PC-3 (cell line): ENCODE measurements at regions not wholly inside any gene's neighbourhood (a gene's known extent, or its start where the extent isn't known, plus 50 kb on each side); places are given as distances from the start of the nearest gene placed in this dataset.
"Not testable (repeated sequence)": the region's sequence is repeated elsewhere in the genome, so short reads cannot be mapped to it uniquely, and the experiment has no call there.

Source experiments
- EZH2 ChIP-seq: fragments of 300-600 bp; sonication (generic); IDR thresholded peaks from one replicate; pipeline ENCODE4 v1.6.1; 2017; ENCODE audit warnings: antibody characterized with exemption, mild to moderate bottlenecking, low read length; ENCODE audit not compliant: unreplicated experiment
- EZH2phosphoT487 ChIP-seq: fragments of 300-600 bp; sonication (generic); IDR thresholded peaks from 2 replicates; pipeline ENCODE4 v1.6.1; 2018; ENCODE audit warnings: mild to moderate bottlenecking, antibody characterized with exemption, low read length, borderline replicate concordance
- TF ChIP-seq, protein P1 (sequence below): fragments of 300-600 bp; sonication (generic); conservative IDR thresholded peaks from 2 replicates; pipeline ENCODE4 v1.5.1; 2017; ENCODE audit warnings: antibody characterized with exemption, low read depth, mild to moderate bottlenecking, low read length

DNA sequence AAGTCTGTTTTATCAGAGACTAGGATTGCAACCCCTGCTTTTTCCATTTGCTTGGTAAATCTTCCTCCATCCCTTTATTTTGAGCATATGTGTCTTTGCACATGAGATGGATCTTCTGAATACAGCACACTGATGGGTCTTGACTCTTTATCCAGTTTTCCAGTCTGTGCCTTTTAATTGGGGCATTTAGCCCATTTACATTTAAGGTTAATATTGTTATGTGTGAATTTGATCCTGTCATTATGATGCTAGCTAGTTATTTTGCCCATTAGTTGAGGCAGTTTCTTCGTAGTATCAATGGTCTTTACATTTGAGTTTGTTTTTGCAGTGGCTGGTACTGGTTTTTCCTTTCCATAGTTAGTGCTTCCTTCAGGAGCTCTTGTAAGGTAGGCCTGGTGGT is 120.6 kb upstream of the TNP1 start:
- TF ChIP-seq, protein P1, sequence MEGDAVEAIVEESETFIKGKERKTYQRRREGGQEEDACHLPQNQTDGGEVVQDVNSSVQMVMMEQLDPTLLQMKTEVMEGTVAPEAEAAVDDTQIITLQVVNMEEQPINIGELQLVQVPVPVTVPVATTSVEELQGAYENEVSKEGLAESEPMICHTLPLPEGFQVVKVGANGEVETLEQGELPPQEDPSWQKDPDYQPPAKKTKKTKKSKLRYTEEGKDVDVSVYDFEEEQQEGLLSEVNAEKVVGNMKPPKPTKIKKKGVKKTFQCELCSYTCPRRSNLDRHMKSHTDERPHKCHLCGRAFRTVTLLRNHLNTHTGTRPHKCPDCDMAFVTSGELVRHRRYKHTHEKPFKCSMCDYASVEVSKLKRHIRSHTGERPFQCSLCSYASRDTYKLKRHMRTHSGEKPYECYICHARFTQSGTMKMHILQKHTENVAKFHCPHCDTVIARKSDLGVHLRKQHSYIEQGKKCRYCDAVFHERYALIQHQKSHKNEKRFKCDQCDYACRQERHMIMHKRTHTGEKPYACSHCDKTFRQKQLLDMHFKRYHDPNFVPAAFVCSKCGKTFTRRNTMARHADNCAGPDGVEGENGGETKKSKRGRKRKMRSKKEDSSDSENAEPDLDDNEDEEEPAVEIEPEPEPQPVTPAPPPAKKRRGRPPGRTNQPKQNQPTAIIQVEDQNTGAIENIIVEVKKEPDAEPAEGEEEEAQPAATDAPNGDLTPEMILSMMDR, result not testable (repeated sequence)
- not testable (repeated sequence) for TF ChIP-seq EZH2phosphoT487, EZH2
